Choroid plexus epithelial cell (primary cell): ENCODE measurements at regions not wholly inside any gene's neighbourhood (a gene's known extent, or its start where the extent isn't known, plus 50 kb on each side); places are given as distances from the start of the nearest gene placed in this dataset.
"Not testable (repeated sequence)": the region's sequence is repeated elsewhere in the genome, so short reads cannot be mapped to it uniquely, and the experiment has no call there.

Experiments
- DNase-seq: peaks from one replicate; pipeline ENCODE4 v3.0.0-alpha.2; 2010; ENCODE audit warnings: low read depth
- H3K4me3 ChIP-seq: 2 replicates; pipeline ENCODE4 v1.5.1; 2011; ENCODE audit warnings: low read depth, mild to moderate bottlenecking, control low read depth, low read length, moderate library complexity
- TF ChIP-seq, protein P1 (sequence below): conservative IDR thresholded peaks from 2 replicates; pipeline ENCODE4 v1.5.1; 2011; ENCODE audit warnings: low read depth, mild to moderate bottlenecking, control low read depth, inconsistent platforms, low read length, moderate library complexity

DNA sequence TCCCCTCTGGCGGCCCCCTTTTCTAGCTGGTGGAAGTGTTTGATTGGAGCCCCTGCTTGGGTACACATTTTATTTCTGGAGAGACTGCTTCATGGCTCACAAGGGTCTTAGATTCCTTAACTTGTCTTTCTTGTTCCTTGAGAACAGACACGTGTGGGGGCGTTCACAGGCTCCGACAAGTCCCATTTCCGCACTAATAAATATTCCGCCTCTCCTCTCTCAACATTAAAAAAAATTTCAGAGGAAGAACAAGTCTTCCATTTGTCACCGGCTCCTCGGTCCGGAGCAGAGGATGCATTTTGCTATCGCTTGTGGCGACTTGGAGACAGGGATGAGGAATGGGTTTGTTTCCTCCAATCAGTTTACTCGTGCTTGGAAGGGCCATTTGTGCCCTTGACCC, 134.0 kb upstream of the PODXL start:
- TF ChIP-seq, protein P1, sequence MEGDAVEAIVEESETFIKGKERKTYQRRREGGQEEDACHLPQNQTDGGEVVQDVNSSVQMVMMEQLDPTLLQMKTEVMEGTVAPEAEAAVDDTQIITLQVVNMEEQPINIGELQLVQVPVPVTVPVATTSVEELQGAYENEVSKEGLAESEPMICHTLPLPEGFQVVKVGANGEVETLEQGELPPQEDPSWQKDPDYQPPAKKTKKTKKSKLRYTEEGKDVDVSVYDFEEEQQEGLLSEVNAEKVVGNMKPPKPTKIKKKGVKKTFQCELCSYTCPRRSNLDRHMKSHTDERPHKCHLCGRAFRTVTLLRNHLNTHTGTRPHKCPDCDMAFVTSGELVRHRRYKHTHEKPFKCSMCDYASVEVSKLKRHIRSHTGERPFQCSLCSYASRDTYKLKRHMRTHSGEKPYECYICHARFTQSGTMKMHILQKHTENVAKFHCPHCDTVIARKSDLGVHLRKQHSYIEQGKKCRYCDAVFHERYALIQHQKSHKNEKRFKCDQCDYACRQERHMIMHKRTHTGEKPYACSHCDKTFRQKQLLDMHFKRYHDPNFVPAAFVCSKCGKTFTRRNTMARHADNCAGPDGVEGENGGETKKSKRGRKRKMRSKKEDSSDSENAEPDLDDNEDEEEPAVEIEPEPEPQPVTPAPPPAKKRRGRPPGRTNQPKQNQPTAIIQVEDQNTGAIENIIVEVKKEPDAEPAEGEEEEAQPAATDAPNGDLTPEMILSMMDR: no peak
- no peak overlapping the region for H3K4me3 ChIP-seq
- no peak for DNase-seq

DNA sequence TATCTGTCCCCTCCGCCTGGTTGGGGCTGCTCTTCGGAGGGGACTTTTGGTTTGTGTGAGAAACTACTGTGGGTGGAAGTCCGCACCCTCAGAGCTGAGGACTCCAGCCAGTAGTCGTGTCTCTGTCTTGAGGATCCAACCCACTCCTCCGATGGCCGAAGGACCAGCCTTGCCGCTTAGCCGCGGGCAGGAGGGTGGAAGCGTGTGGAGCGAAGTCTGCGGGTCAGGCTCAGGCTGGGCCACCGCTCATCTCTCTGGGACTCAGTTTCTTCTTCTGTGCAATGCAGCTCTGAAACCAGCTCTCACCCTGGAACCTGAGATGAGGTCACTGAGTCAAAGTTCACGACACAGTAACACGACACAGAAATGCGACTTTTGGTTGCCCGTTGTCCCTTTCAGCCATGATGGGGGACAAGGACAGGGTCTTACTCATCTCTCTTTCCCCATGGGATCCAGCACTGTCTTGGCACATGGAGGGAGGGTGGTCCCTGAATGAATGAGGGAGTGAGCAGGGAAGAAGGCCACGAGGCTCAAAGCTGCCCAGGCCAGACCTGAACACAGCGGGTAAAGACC, 133.3 kb upstream of the PODXL start:
- H3K4me3 ChIP-seq: no peak overlapping the region
- DNase-seq: no peak
- TF ChIP-seq, protein P1: no peak

DNA sequence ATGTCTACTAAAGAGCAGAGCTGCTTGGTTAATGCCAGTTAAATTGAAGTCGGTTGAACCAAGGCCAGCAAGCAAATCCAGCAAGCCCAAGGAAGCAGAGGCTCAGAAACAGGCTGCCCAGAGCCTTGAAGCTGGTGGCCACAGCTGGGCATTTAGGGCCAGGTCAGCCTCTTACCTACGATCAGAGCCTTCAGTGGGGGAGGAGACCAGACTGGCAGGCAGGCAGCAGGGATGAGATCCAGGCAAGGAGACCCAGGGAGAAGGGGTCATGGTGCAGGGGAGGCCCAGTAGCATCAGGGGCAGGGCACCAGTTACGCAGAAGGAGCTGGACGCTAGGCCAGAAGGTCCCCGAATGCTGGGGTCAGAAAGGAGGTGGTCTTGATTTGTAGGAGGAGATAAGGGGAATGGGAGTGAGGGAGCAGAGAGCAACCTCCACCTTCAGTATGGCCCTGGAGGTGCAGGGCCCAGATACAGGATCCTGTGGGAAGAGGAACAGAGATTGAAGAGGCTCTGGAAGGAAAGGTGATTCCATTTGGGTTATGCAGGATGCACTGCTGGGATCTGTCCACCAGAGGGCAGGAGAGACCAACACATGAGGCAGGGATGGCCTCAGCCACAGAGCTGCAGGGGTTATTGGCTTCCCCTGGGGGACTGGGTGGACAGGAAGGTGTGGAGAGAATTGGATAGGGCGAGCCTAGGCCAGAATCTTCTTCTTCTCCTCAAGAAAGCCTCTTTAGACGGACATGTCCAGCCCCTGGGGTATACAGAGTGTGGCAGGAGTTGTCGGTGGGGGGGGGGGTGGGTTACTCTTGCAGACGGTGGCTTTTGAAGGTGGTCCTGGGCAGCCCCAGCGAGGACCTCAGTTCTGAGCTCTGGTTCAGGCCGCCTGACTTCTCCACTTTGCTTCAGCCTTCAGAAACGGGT, 132.6 kb upstream of the PODXL start:
- no peak overlapping the region for H3K4me3 ChIP-seq
- peak; percentile 71 for DNase-seq
- TF ChIP-seq, protein P1: peak; percentile 96

DNA sequence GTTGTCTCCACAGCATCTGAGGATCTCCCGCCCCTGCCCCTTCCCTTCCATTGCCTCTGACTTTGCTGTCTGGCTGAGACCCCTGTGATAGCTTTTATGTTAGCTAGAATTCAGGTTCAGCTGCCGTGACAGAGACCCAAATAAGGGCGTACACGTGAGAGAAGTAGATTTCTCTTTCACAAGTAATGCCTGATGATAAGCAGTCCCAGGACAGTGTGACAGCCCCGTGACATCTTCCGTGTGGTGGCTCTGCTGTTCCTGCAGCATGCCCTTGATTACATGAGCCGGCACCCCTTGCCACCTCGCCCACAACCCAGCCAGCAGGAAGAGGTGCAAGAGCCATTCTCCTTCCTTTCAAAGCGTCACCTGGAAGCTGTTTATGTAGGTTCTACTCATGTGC, 130.9 kb upstream of the PODXL start:
- TF ChIP-seq, protein P1: no peak
- DNase-seq: no peak
- H3K4me3 ChIP-seq: no peak overlapping the region

DNA sequence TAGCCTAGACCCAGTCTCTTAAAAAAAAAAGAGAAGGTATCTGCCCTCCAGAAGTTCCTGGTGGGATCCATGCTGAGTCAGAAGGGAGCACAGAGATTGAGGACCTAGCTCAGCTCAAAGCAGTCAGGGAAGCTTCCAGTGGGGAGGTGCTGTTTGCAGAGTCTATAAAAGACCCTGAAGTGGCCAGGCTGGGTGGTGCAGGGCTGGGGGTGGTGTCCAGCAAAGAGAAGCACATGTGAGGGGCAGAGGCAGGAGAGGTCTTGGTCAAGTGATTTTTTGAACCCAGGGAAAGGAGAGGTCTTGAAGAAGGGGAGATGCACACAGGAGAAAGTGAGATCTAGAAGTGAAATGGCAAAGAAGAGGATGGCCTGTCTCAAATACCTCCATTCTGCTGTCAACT, 130.4 kb upstream of the PODXL start:
- DNase-seq: no peak
- H3K4me3 ChIP-seq: no peak overlapping the region
- TF ChIP-seq, protein P1: no peak

DNA sequence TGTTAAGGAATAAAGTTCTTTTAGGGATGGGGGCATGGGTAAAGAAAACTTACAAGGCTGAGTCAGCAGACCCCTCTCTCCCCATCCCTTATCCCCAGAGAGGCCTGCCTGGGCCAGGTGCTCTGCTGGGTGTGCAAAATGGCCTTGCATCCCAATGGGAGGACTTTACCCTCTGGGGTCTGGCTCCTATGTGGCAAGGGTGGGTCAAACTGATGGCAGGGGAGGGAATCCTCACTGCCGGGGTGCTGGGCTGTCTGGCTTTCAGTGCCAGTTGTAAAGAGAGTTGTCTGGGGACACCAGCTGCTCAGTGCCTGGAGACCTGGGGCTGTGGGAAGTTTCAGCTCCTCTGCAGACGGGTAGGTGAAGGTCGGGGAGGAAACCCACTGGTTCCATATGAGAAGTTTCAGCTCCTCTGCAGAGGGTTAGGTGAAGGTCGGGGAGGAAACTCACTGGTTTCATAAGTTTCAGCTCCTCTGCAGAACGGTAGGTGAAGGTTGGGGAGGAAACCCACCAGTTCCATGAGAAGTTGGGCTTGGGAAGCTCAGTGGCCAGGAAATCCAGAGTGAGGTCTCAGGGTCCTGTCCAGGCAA, 127.2 kb upstream of the PODXL start:
- TF ChIP-seq, protein P1: no peak
- DNase-seq: no peak
- H3K4me3 ChIP-seq: no peak overlapping the region

DNA sequence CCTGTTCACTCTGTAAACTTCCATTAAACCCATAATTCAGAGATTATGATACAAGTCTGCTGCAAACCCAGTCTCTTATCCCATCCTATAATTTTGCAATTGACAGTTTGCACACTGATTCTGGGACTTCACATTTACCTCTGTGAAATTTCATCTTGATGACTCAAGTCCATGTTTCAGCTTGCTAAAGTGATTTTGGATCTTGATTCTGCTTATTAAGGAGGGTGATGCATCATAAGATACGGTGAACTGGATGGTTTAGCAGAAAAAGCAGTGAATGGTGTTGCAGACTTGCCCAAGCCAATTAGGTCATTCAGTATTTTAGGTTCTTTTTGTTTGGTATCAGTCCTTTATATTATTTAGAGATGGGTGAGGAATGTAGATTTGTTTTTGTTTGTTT, 125.5 kb upstream of the PODXL start:
- DNase-seq: no peak
- TF ChIP-seq, protein P1: no peak
- H3K4me3 ChIP-seq: no peak overlapping the region

DNA sequence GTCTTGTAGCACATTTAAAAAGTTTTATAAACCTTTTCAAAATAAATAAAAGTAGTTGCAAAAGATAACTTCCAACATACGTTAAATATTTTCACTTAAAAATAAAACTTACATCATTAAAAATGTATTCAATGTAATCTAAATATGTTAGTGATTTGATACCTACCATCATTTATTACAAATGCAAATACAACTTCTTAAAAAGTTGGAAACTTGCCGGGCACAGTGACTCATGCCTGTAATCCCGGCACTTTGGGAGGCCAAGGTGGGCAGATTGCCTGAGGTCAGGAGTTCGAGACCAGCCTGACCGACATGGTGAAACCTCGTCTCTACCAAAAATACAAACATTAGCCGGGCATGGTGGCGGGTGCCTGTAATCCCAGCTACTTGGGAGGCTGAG, 122.6 kb upstream of the PODXL start:
- not testable (repeated sequence) for DNase-seq, H3K4me3 ChIP-seq

DNA sequence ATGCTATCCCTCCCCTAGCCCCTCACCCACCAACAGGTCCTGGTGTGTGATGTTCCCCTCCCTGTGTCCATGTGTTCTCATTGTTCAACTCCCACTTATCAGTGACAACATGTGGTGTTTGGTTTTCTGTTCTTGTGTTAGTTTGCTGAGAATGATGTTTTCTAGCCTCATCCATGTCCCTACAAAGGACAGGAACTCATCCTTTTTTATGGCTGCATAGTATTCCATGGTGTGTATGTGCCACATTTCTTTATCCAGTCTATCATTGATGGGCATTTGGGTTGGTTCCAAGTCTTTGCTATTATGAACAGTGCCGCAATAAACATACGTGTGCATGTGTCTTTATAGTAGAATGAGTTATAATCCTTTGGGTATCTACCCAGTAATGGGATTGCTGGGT, 120.4 kb upstream of the PODXL start:
- H3K4me3 ChIP-seq, DNase-seq: not testable (repeated sequence)
